GM21390 (cell line): ENCODE measurements at regions not wholly inside any gene's neighbourhood (a gene's known extent, or its start where the extent isn't known, plus 50 kb on each side); places are given as distances from the start of the nearest gene placed in this dataset.

Experiments
- ATAC-seq: cut with Tn5 transposase; IDR thresholded peaks from one replicate; pipeline ENCODE4 v1.9.1; 2021; ENCODE audit not compliant: unreplicated experiment

DNA sequence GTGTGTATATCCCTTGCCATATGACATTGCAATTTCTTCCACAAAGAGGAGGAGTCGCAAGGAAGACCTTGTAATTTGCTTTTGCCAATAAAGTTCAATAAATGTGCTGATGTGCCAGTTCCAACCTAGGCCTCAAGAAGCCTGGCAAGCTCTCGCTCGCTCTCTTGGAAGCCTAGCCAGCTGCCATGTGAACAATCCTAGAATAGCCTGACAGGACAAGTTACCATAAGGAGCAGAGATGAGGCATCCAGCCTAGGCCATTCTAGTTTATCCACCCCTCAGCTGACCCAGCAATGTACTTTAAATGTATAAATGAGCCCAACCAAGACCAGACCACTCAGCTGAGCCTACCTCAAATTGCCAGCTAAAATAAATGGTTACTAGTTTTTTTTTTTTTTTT is 145.7 kb upstream of the QRFPR start:
- ATAC-seq = no peak

DNA sequence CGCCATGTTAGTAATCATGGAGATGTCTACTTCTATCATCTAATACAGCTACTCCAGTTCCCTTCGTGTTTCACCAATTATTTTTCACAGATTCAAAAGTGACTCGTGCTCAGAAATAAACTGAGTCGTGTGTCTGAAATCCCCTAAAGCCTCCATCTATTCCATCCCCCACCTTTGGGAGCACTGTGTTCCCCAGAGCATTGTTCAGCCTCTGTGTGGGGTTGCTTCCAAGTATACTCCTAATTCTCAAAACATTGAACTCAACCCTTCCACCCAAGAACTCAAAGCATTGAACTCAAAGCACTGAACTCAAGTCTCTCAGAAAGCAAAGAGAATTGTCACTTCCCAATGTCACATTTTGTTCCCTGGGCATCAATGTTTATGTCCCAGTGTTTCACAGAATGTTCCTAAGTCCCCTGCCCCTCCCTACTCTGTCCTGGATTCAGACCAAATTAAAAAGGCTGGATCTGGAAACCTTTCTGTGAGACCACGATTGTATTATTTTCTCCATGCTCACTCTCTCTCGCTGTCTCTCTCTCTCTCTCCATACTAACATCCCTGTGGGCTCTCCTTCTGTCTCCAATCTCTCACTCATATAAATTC is 138.5 kb upstream of the QRFPR start:
- ATAC-seq = no peak

DNA sequence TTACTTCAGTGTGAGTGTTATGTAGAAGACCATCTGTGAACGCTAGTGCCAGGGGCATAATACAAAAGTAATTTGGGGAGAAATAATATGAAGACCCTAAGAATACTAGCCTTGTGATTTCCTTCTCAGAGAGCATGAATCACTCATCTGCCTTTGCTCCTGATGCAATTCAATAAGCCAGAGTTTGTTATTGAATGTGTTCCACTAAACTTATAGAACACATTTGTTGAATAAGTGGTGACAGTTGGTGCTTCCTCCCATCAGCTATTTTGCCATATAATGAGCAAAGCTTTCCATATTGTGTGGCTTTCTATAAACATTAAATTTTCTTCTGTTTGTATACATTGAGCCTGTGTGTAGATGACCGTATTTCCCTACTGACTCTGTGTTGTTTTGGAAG is 136.4 kb upstream of the QRFPR start:
- ATAC-seq = no peak

DNA sequence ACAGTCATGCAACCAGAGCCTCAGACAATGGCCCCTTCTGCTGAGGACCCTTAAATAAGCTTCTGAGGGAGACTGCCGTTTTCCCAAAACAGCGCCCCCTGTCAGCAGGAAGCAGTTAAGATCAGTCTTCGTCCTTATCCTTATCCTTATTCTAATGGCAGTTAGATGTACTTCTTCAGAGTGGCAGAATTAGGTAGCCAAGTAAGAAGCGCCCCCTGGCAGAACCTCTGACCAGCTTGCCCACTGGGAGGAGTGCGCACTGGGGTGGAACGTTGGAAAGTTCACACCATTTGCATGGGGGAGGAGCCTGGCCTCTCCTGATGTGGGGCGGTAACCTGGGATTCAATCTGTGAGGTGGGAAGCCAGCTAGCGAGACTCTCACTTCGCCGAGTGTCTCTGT is 133.6 kb upstream of the QRFPR start:
- no peak for ATAC-seq

DNA sequence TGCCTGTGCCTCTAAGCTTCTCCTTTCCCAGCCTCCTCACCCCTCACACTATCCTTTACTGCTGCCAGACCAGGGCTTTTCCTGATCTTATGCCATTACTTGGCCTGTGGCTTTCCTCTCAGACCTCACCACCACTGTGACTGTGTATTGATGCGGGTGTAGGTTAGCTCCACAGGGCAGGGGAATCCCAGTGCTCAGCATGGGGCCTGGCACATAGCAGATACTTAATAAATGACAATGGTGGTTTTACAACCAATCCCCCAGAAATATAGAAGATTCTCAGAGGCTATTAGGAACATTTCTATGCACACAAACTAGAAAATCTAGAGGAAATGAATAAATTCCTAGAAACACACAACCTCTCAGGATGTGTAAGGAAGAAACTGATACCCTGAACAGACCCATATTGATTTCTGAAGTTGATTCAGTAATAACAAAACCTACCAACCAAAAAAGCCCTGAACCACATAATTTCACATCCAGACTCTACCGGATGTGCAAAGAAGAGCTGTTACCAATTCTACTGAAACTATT is 129.6 kb upstream of the QRFPR start:
- ATAC-seq = peak; percentile 74

DNA sequence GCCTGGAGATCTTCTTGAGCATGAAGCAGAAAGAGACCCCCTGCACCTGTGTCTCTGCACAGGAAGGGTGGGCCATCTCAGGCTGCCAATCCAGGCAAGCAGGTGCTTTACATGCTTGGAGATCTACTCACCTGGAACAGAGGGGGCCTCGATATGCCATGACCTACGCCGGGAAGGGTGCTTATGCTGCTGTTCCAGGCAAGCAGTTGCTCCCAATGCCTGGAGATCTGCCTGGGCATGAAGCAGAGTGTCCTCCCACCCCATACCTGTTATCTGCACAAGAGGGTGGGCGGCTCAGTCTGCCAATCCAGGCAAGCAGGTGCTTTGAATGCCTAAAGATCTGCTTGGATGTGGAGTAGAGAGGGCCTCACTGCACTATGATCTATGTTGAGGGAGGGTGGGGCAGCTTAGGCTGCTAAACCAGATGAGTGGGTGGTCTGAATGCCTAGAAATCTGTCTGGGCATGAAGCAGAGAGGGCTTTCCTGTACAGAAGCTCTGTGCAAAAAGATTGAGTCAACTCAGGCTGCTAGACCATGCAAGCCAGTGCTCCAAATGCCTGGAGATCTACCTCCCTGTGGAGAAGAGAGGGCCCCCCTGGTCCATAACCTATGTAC is 104.5 kb upstream of the QRFPR start:
- no peak for ATAC-seq

DNA sequence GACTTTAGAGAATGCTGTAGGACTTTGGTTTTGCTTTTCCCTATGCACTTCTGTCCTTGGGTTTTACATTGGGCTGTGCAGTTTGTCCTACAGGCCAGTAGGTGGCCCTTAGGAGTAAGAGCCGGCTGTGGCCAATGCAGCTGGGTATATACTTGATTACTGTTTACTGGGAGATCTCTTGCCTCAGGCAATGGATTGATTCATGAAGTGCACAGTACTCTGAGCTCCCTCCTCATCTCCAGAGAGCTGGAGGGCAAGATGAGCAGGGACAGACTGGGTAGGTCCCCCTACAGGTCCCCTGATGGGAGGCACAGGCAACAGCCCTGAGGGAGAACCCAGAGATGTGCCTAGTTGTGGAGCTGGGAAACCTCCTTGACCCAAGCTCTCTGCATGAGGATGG is 103.8 kb upstream of the QRFPR start:
- peak; percentile 95 for ATAC-seq

DNA sequence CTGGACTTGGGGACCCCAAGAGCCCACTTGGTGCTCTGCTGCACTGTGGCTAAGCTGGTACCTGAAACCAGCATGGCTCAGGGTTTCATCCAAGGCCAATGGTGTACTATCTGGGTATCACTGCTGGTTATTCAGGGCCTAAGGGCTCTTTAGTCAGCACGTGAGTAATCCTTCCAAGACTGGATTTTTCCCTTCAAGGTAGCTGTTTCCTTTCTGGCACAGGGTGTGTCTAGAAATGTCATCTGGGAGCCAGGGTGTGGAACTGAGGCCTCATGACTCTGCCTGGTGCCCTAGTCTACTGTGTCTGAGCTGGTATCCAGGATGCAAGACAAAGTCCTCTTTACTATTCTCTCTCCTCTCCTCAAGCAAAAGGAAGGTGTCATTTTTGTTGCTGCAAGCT is 99.0 kb upstream of the QRFPR start:
- ATAC-seq = no peak

DNA sequence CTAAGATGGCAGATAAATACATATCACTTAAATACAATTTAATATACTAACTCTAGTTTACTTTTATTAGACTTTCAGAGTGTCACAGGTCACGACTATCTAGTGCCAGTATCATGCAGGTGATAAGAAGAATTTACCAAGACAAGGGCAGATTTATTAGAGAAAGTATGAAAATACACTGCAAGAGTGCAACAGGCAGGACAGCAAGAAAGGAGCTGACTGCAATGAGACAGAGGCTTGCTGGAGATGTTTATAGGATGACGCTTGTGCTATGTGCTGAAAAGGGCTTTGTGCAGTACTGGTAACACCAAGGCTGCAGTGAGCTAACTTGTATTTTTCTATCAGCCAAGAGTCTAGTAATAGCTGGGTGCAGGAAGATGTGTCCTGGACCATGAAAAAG is 96.7 kb upstream of the QRFPR start:
- no peak for ATAC-seq

DNA sequence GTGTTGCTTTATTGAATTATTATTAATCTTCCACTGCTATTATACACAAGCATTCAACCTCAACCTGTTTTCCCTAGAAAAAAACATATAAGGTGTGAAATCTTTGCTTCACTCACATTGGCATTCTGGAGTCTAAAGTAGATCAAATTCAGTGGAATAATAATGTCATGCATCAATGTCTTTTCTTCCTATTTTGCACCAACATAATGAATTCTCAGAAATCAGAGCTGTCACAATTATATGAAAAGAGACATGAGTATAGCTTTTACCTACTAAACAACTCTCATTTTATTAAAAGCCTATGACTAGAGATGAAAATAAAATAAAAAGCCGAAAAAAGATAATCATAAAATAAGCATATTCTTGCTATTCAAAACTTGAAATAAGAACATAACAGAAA is 96.3 kb upstream of the QRFPR start:
- no peak for ATAC-seq

DNA sequence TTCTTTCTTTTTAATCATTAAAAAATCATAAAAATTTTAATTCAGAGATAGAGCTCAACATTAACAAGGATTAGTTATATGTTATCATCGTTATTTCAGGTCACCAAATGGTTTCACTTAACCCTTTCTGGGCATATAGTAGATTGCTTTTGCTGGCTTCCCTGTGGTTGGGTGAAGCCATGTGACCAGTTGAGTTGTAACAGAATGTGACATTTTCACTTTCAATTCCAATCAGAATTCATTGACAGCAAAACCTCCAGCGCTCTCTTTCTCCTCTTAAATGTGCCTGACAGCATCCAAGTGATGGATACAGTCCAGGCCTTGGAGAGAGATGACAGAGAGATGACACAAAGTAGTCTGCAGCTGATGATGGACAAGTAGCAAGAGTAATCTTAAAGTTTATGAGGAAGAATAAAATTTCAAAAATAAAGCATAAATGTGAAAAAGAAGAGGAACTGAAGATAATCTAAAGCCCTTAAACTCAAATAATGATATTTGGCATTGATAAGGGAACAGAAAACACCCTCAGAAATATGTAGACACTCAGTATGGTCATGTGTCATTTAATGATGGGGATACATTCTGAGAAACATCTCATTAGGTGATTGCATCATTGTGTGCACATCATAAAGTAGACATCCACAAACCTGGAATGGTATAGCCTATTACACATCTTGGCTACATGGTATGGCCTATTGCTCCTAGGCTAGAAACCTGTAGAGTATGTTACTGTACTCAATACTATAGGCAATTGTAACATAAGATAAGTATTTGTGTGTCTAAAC is 92.3 kb upstream of the QRFPR start:
- ATAC-seq = peak; percentile 74

DNA sequence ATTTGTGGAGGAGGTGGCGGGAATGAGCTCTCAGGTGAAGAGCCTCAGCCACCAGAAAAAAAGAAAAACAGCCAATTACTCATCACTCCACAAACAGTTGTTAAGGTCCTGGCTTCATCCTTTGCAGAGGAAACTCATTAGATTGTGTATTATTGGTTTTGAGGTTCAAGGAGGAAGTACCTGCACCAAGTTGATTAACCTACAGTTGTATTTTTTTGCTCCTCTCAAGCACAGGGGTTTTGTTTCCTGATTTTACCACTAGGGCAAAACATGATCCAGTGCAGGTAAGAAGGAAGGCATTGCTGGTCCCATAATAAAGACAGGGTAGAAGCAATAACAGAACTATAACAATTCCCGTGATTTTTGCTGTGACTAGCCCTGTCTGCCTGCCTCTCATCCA is 84.0 kb upstream of the QRFPR start:
- ATAC-seq = no peak

DNA sequence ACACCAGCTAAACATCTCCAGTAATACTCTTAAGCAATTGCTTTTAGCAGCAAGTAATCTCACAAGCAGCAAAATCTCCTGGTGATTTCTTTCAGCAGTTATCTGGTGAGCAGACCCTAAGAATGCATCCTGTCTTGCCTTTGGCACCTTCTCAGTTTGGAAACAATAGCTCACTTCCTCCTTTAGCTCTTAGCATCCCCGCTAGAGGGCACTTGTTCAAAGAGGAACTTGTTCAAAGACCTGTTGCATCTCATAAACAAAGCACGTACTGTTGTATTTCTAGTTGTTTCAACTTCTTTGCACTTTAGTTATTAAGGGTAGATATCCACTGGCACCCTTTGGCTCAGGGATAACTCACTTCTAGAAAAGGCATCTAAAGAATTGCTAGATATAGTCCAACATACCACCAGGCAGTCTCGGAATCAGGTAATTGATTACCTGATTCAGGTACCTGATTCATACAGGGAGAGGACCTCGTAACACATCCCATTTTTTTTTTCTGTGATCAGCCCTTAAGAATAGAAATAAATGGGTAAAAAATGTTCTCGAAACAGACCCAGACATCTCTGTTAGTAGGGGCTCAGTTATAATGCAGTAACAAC is 81.9 kb upstream of the QRFPR start:
- peak; percentile 93 for ATAC-seq

DNA sequence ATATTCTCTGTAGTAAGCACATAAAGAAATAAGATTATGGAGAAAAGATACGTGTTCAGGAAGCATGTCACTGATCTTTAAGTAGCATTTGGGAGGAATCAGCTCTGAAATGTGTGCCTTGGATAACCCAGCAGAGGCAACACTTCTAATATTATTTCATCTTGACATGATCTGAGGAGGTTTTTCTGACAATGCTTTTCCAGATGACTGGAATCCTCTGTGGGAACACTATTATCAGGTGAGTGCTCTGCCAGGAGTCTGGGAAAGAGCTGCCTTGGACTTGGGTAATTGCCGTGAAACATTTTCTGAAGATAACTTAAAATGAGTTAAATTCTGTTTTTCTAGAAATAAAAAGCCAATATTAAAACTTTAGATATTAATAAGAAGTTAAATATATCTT is 78.2 kb upstream of the QRFPR start:
- no peak for ATAC-seq

DNA sequence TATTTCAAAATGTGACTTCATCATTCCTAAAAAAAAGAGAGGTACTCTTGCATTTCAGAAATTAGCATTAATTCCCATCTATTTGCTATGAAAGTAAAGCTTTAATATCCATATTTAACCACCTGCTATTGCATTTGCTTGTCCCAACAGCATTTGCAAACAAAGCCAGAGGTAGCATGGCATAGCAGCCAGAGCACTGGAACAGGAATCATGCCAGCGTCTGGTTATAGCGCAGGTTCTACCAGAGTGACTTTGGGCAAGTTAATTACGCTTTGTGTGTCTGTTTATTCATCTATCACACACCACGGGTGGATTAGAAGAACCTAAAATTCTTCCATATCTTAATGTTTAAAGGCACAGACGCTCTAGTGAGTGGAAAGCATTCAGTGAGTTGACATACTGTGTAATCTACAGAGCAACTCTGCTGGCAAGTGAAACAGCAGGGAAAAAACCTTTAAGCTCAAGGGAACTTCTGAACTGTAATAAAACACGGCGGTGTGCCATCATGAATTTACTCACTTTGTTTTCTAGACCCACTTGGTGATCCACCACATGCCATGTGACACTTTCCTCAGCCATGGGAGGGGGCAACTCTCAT is 76.6 kb upstream of the QRFPR start:
- ATAC-seq = no peak

DNA sequence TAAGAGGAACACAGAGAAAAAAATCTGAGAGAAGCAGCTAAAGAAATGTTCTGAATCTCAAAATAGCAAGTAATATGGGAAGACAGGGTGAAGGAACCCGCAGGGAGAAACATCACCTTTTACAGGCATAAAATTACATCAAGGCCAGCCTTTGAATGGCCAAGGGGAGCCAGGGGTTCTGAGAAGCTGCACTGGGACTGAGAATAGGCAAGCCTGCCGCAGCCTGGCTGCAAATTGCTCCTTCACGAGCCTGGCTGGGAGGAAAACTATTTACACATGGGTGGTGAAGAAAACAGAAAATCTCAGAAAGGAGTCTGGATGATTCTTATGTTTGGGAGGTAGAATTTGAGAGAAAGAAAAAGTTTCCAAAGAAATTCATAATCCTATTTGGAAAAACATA is 74.5 kb upstream of the QRFPR start:
- ATAC-seq = no peak

DNA sequence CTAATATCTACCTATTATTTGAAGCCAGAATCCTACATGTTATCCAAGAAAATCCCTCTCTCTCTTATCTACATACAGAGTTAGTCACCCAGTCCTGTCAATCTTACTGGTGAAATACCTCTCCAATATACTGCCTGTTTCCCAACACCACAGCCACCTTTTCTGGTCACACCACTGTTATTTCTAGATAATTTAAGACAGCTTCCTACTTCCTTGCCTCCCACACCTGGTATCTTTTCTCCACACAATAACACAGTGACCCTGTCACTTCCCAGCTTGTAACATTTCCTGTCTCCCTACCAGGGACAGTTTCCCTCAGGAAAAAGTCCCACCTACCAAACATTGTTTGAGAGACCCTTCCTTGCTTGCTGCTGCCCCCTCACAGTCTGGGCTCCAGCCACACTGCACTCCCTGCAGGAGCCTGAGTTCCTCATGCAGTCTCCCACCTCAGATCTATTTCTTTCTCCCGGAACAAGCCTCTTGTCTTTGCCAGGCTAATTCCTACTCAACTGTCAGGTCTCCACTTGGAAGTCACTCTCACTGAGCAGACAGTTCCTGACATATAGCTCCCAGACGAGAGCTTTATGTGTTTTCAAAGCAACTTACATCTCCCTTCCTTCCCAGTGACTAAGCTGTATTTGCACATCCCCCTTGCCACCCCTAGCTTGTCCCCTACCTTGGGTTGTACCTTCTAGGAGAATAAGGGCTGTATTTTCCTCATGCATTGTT is 73.6 kb upstream of the QRFPR start:
- no peak for ATAC-seq

DNA sequence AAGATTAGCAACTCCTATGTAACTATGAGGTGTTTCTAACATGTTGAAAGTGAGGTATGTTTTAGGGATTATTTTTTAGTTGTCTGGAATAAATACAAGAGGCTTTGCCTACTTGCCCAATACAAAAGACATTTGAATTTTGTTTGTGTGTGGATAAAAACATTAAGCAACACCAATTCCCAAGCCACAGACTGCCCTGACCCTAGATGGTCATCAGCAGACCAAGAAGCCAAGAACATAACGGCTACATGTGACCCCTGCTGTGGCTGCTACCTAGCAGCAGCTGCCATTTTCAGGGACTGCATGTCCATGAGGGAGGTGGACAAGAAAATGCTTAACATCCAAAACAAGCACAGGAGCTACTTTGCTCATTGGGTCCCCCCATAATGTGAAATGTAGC is 70.5 kb upstream of the QRFPR start:
- ATAC-seq = no peak

DNA sequence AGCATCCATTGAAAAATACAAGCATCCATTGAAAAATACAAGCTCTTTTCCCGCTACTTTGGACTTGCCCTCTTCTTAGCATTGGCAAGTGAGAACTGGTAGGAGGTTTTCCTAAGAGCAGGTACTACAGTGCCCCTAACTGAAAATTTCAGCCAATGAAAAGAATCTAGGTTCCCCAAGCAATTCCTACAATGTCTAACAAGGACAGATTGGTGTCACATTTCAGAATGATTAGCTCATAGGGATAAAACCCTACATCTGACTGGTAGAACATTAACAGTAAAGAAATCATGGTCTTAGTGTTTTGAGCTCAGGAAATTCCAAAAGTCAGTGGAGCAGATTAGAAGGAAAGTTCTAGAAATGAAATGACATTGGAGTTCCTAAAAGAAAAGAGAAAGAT is 68.6 kb upstream of the QRFPR start:
- ATAC-seq = no peak

DNA sequence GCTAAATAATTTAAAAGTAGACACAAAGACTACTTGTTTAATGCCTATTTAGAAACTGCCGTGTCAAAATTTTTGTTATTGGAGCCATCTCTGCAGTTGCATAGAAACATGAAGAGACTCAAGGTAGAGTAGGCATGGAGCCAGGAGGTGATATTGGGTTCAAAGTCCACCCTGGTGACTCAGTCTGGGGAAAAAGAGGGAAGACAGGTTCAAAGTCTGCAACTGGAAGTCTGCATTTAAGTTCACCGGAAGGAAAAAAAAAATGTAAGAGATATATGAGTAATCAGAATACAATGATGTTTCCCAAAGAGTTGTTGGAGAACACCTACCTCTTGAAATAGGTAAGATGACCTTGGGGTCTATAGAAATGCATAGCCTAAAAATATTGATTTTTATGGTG is 67.4 kb upstream of the QRFPR start:
- no peak for ATAC-seq

DNA sequence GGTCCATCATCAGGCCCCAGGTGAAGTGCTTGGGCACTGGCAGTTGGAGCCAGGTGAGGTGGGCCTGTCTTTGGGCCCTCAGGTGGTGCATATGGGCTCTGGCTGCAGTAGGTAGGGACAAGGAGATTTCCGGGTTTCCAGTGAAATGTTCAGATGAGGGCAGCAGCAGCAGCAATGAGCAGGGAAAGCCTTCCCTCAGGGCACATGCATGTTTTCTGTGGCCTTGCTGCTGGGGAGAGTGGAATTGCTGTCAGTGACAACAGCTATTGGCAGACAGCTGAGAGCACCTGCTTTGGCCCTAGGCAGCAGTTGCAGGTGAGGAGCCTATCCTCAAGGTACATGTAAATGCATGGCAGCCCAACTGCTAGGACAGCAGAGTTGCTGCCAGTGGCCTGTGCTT is 58.9 kb upstream of the QRFPR start:
- ATAC-seq = no peak
